NCI-H2227 (cell line): ENCODE measurements at regions not wholly inside any gene's neighbourhood (a gene's known extent, or its start where the extent isn't known, plus 50 kb on each side); places are given as distances from the start of the nearest gene placed in this dataset.

Experiments used
- DNase-seq: peaks from one replicate; lab custom pipeline; 2025; ENCODE audit not compliant: unreplicated experiment; lab: John Stamatoyannopoulos, UW

DNA sequence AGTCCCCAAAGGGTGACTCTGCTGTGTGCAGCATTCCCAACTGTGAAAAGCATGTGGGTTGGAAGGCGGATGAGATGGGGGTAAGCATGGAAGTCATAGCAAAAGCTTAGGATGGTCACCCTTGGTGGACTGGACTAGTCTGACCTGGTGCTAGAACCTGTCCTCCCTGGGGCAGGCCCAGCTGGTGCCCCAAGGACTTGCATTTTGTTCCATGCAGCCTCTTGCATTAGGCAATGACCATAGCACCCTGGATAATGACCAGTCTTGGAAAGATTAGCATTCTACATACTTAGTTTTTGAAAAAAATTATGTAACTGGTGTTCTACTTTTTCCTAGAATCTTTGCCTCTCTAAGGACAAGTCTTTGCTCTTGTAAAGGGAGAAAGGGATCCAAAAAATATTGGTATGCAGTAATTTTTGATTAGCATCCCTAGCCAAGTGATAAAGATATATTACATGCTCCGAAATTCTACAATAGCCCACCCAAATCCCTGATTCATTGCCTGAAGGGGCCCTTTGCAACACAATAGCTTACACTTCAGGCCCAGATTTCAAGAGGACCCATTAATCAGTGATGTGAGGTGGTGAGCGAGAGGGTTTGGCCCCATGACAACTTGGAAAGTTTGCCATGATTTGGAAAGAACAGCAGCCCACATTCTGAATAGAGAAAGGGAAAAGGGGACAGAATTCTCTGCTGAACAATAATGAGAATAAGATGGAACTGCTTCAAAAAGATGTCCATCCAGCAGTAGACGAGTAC, 93.3 kb upstream of the CD180 start:
- no peak for DNase-seq

GRCh38 chr5:67287510-67288268, 91.1 kb upstream of the CD180 start:
- peak; percentile 74 for DNase-seq

GRCh38 chr5:67286006-67286405, 89.4 kb upstream of the CD180 start:
- no peak for DNase-seq

GRCh38 chr5:67283988-67284487, 87.4 kb upstream of the CD180 start:
- DNase-seq: peak; percentile 84

GRCh38 chr5:67283275-67283987, 86.8 kb upstream of the CD180 start:
- no peak for DNase-seq

GRCh38 chr5:67281874-67282273, 85.3 kb upstream of the CD180 start:
- DNase-seq: no peak

DNA sequence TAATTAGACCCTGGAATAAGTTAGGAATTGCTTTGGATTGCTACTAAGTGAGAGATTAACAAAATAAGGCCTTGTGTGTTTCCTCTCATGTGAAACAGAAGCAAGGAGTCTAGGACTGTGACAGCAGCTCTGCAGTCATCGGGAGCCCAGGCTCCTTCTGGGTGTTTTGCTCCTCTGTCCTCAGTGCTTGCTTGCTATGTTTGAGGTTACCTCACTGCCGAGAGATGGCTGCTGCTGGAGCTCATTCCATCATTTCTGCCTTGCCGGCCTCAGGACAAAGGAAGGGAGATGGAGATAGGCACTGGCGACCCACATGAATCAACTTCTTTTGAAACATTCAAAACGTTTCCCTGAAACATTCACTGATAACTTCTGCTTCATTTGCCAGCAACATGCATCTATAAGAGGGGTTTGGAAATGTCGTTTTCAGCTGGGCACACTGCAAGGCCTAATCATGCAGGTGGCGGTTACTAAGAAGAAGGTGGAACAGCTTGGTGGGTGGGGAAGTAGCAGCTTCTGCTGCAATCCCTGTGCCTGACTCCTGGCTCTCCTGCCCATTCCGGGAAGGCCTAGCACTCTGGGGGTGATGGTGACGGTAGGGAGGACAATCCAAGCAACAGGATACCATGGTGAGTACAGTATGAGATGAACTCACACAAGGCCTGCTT, 77.2 kb upstream of the CD180 start:
- no peak for DNase-seq

DNA sequence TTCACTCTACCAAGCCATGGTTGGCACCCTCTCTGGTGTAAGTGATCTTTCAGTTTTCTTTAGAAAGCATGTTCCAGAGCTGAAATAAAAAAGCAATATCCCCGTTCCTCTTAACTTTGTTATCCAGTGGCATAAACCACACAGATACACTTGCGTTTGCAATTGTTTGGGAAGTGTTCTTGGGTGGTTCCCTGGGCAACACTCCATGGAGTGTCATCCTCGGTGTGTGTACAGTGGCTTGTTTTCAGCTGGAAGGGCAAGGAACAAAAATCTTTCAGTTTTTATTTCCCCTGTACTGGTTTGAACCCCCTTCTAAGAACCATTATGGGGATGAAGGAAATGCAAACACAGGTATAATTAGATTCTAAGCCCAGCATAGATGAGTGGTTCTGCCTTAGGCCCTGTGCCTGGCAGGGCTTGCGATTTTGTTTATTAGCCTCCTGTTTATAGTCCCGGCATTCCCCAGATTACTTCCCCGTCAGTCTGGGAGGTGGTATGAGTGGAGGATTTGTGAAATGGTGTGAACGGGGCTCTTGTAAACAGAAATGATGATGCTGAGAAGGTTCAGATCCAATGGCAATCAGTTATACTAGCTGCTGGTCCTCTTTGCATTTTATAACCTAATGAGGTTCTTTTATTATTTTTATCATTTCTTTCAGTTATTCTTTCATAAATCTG, 76.0 kb upstream of the CD180 start:
- no peak for DNase-seq

DNA sequence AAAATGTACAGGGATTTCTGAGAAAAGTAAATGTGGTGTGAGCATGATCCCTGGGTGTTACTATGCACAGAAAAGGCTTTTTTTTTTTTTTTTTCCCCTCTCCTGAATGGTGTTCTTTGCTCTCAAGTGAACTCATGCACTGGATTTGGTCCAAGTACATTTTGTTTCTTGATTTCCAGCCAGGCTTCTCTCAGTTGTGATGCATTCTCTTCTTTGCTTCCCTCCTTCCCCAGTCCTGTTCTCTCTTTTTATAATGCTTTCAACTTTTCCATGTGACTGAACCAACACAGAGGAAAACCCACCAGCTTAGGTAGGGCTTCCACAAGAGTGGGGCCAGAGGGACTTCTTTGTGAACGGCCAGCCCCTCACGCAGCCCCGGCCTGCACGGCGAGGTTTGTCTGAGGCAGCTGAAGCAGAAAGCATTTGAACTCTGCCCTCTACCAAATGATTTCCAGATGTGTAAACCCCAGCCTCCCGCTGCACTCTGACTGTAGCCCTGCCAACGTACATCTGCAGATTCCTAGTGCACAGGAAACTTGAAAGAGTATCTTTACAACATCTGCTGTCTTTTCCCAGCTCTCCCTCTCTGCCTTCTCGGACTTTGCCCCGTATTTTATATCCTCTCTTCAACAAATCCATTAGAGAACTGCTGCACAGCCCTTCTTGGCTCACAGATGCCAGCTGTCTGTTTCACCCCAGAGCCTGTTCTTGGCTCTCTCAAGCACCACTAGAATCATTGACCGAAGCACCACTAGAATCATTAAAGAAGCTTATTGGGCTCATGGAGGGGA, 71.8 kb upstream of the CD180 start:
- DNase-seq: peak; percentile 45

GRCh38 chr5:67267512-67268216, 71.1 kb upstream of the CD180 start:
- no peak for DNase-seq

DNA sequence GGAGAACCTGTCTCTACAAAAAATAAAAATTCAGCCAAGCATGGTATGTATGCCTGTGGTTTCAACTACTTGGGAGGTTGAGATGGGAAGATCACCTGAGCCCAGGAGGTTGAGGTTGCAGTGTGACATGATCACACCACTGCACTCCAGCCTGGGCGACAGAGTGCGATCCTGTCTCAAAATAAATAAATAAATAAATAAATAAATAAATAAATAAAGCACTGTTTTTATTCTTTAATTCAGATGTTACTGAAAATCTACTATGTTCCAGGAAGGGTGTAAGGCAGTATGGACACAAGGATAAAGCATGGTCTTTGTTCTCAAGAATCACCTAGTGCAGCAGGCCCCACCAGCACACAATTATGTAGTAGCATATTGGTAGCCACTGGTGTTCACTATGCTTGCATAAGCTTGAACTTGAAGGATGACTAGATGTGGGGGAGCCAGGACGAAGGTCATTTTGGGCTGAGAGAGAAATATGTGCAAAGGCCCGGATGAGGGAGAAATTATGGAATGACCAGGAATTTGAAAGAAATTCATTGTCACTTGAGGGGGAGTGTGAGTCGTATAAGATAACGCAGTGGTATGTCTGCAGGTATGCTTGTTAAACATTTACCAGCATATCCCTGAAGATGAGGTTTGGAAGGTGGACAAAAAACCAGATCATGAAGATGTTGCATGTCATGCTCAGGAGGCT, 70.2 kb upstream of the CD180 start:
- no peak for DNase-seq

- no peak for DNase-seq
Observed at GRCh38 chr5:67265951-67266350, 69.4 kb upstream of the CD180 start.

- DNase-seq: no peak
Observed at GRCh38 chr5:67263656-67264408, 67.2 kb upstream of the CD180 start.

GRCh38 chr5:67262956-67263355, 66.4 kb upstream of the CD180 start:
- no peak for DNase-seq

- DNase-seq: no peak
Observed at GRCh38 chr5:67262206-67262605, 65.6 kb upstream of the CD180 start.

GRCh38 chr5:67259548-67260215, 63.1 kb upstream of the CD180 start:
- no peak for DNase-seq

GRCh38 chr5:67257500-67257899, 60.9 kb upstream of the CD180 start:
- DNase-seq: no peak
